SK-N-SH (cell line): ENCODE measurements at regions not wholly inside any gene's neighbourhood (a gene's known extent, or its start where the extent isn't known, plus 50 kb on each side); places are given as distances from the start of the nearest gene placed in this dataset.

Source experiments
- EP300 ChIP-seq, 2 experiments: IDR thresholded peaks; 2 replicates each; pipeline versions ENCODE4 v1.4.0 to v1.6.1; 2012; ENCODE audit warnings: borderline replicate concordance in 1 of 2, low read depth in 1 of 2, low read length in 1 of 2
- TAF1 ChIP-seq: IDR thresholded peaks from 2 replicates; pipeline ENCODE4 v1.6.1; 2012; ENCODE audit warnings: low read depth, mild to moderate bottlenecking, low read length, moderate library complexity, borderline replicate concordance

GRCh38 chr5:125483609-125484008, 737.2 kb upstream of the ZNF608 start:
- TF ChIP-seq TAF1 (no peak), EP300 (IDR thresholded peaks at IDR 0.05; ENCODE audit: borderline replicate concordance in 1 of 2, low read depth in 1 of 2, low read length in 1 of 2) (no peak)
